ENCODE measurements at regions not wholly inside any gene's neighbourhood (a gene's known extent, or its start where the extent isn't known, plus 50 kb on each side); places are given as distances from the start of the nearest gene placed in this dataset.
A peak's percentile ranks its signal among the peaks of the same experiment; 100 is the strongest.
"Not testable (repeated sequence)": the region's sequence is repeated elsewhere in the genome, so short reads cannot be mapped to it uniquely, and the experiment has no call there.

GRCh38 chr7:156519070-156519469 lies 121.5 kb upstream of the RNF32 start:
- DNase-seq = peak in 1 of 42 donors; percentile 14
- intact Hi-C loops (cut with DNase I) = no loop called here

- intact Hi-C loops (cut with DNase I) = no loop called here
Measured at GRCh38 chr7:156518466-156518865, 122.1 kb upstream of the RNF32 start.

GRCh38 chr7:156517858-156518257 lies 122.7 kb upstream of the RNF32 start:
- DNase-seq; intact Hi-C loops (cut with DNase I): not testable (repeated sequence)

More at GRCh38 chr7:156518466-156518865, 122.1 kb upstream of the RNF32 start:
- peak in 1 of 42 donors; percentile 14 for DNase-seq

- intact Hi-C loops (cut with DNase I) = no loop called here
- DNase-seq = no peak
Measured at GRCh38 chr7:156516791-156517378, 123.7 kb upstream of the RNF32 start.

GRCh38 chr7:156515911-156516790 lies 124.4 kb upstream of the RNF32 start:
- peak in 32 of 42 donors; percentile 12 to 80 (median 38) for DNase-seq

GRCh38 chr7:156514851-156515250 lies 125.7 kb upstream of the RNF32 start:
- intact Hi-C loops (cut with DNase I) = no loop called here
- peak in 1 of 42 donors; percentile 22 for DNase-seq

More at GRCh38 chr7:156515911-156516790, 124.4 kb upstream of the RNF32 start:
- intact Hi-C loops (cut with DNase I) = no loop called here

- intact Hi-C loops (cut with DNase I) = no loop called here
- DNase-seq = no peak
Measured at GRCh38 chr7:156511426-156511825, 129.1 kb upstream of the RNF32 start.

GRCh38 chr7:156510966-156511365 lies 129.6 kb upstream of the RNF32 start:
- DNase-seq = no peak
- intact Hi-C loops (cut with DNase I) = no loop called here

GRCh38 chr7:156509216-156509615 lies 131.4 kb upstream of the RNF32 start:
- intact Hi-C loops (cut with DNase I) = no loop called here
- no peak for DNase-seq

- peak in 1 of 42 donors; percentile 12 for DNase-seq
- intact Hi-C loops (cut with DNase I) = no loop called here
Measured at GRCh38 chr7:156505876-156506275, 134.7 kb upstream of the RNF32 start.

- intact Hi-C loops (cut with DNase I) = no loop called here
- peak in 1 of 42 donors; percentile 27 for DNase-seq
Measured at GRCh38 chr7:156504687-156505545, 135.7 kb upstream of the RNF32 start.

- DNase-seq = no peak
- intact Hi-C loops (cut with DNase I) = no loop called here
Measured at GRCh38 chr7:156504006-156504405, 136.6 kb upstream of the RNF32 start.

- intact Hi-C loops (cut with DNase I) = no loop called here
- DNase-seq = no peak
Measured at GRCh38 chr7:156503196-156503595, 137.4 kb upstream of the RNF32 start.

GRCh38 chr7:156501815-156502214 lies 138.8 kb upstream of the RNF32 start:
- DNase-seq; intact Hi-C loops (cut with DNase I): not testable (repeated sequence)

- no peak for DNase-seq
- intact Hi-C loops (cut with DNase I) = no loop called here
Measured at GRCh38 chr7:156499247-156499881, 141.2 kb upstream of the RNF32 start.

- intact Hi-C loops (cut with DNase I) = no loop called here
- DNase-seq = no peak
Measured at GRCh38 chr7:156497776-156498509, 142.6 kb upstream of the RNF32 start.

- intact Hi-C loops (cut with DNase I) = no loop called here
Measured at GRCh38 chr7:156496865-156497264, 143.7 kb upstream of the RNF32 start.

GRCh38 chr7:156496363-156496769 lies 144.2 kb upstream of the RNF32 start:
- DNase-seq = no peak
- intact Hi-C loops (cut with DNase I) = no loop called here

More at GRCh38 chr7:156496865-156497264, 143.7 kb upstream of the RNF32 start:
- DNase-seq = no peak

Data from head of caudate nucleus (tissue), 42 donors.